Tibial nerve (tissue), 4 donors: ENCODE measurements at regions not wholly inside any gene's neighbourhood (a gene's known extent, or its start where the extent isn't known, plus 50 kb on each side); places are given as distances from the start of the nearest gene placed in this dataset.

Source experiments
- DNase-seq, 2 donors: peaks; one replicate each; pipeline ENCODE4 v3.0.0-alpha.2; 2019; ENCODE audit warnings: low spot score in 2 of 2
- H3K27ac ChIP-seq, 4 donors: fragments of 200-600 bp; sonication (generic) in 3 of 4; one replicate each; pipeline ENCODE4 v1.5.1; 2017 to 2019; ENCODE audit warnings: mild to moderate bottlenecking in 1 of 4
- H3K27me3 ChIP-seq, 2 donors: fragments of 200-600 bp; sonication (generic) in 1 of 2; one replicate each; pipeline versions ENCODE4 v1.5.1 to v1.6.0; 2017 to 2019
- H3K36me3 ChIP-seq, 3 donors: fragments of 200-600 bp; sonication (generic); one replicate each; pipeline ENCODE4 v1.5.1; 2018 to 2019
- H3K4me1 ChIP-seq, 4 donors: fragments of 200-600 bp; sonication (generic) in 3 of 4; one replicate each; pipeline ENCODE4 v1.5.1; 2017 to 2019
- H3K4me3 ChIP-seq, 4 donors: fragments of 200-600 bp; sonication (generic) in 3 of 4; one replicate each; pipeline ENCODE4 v1.5.1; 2017 to 2019; ENCODE audit warnings: mild to moderate bottlenecking in 1 of 4, moderate library complexity in 1 of 4
- H3K9me3 ChIP-seq, 4 donors: fragments of 200-600 bp; sonication (generic) in 3 of 4; one replicate each; pipeline ENCODE4 v1.5.1; 2017 to 2019
- EP300 ChIP-seq, 2 donors: sonication (generic); formaldehyde crosslinking; IDR thresholded peaks; one replicate each; pipeline ENCODE4 v1.6.1; 2017; ENCODE audit warnings: antibody characterized with exemption in 2 of 2, mild to moderate bottlenecking in 1 of 2
- POLR2A ChIP-seq, 2 donors: fragments of 450-650 bp; IDR thresholded peaks; one replicate each; pipeline ENCODE4 v1.6.1; 2017; ENCODE audit warnings: antibody characterized with exemption in 2 of 2, mild to moderate bottlenecking in 2 of 2, moderate library complexity in 2 of 2
- WGBS, 2 donors: methylation state at CpG; one replicate each; pipeline ENCODE4 v1.1.5; 2018; 5-methylcytosine and 5-hydroxymethylcytosine counted together
- TF ChIP-seq, protein P1 (sequence below), 5 experiments: fragments of 200-600 bp in 3 of 5; fragments of 450-650 bp in 2 of 5; sonication (generic) in 3 of 5; IDR thresholded peaks; one replicate each; pipeline ENCODE4 v1.5.1; 2016 to 2019; ENCODE audit warnings: antibody characterized with exemption in 5 of 5, mild to moderate bottlenecking in 3 of 5, moderate library complexity in 2 of 5

DNA sequence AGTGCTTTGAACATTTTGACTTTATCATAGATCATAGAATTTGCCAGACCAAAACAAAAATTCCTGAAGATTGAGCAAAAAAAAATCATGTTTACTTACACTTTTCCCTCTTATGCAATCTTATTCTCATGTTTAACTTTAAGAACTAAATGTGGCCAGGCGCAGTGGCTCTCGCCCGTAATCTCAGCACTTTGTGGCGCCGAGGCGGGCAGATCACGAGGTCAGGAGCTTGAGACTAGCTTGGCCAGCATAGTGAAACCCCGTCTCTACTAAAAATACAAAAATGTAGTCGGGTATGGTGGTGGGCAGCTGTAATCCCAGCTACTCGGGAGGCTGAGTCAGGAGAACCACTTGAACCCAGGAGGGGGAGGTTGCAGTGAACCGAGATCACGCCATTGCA is 227.9 kb upstream of the KYNU start:
- no peaks in the 10 kb centered on the region for H3K27me3 ChIP-seq
- WGBS, 2 donors = 94 to 95% methylated on average over 12 of the region's 12 CpGs
- H3K4me1 ChIP-seq = no peaks in the 10 kb centered on the region
- no peak for TF ChIP-seq POLR2A (IDR thresholded peaks at IDR 0.05)
- no peak for TF ChIP-seq EP300 (IDR thresholded peaks at IDR 0.05)
- TF ChIP-seq, protein P1, sequence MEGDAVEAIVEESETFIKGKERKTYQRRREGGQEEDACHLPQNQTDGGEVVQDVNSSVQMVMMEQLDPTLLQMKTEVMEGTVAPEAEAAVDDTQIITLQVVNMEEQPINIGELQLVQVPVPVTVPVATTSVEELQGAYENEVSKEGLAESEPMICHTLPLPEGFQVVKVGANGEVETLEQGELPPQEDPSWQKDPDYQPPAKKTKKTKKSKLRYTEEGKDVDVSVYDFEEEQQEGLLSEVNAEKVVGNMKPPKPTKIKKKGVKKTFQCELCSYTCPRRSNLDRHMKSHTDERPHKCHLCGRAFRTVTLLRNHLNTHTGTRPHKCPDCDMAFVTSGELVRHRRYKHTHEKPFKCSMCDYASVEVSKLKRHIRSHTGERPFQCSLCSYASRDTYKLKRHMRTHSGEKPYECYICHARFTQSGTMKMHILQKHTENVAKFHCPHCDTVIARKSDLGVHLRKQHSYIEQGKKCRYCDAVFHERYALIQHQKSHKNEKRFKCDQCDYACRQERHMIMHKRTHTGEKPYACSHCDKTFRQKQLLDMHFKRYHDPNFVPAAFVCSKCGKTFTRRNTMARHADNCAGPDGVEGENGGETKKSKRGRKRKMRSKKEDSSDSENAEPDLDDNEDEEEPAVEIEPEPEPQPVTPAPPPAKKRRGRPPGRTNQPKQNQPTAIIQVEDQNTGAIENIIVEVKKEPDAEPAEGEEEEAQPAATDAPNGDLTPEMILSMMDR (IDR thresholded peaks at IDR 0.05) = no peak
- no peak overlapping the region for H3K4me3 ChIP-seq
- H3K36me3 ChIP-seq = no peaks in the 10 kb centered on the region
- no peak for DNase-seq
- H3K27ac ChIP-seq = no peak overlapping the region
- peaks cover 0 to 10% (median 2%) of the 10 kb centered on the region in 4 donors for H3K9me3 ChIP-seq

DNA sequence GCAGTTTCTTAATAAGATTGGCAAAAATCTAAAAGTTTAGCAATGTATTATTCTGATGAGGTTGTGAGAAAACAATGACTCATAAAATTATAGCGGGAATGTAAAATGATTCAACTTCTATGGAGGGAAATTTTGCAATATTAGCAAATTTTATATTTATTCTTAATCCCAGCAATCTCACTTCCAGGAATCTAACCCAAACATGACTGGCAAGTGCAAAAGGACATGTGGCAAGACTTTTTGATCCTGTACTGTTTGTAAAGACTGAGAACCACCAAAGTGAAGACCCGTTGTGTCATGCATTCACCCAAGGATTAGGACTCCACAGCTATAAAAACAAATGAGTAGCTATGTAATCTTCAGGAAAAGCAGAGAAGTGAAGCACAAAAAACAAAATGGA is 234.8 kb upstream of the KYNU start:
- H3K9me3 ChIP-seq = peaks cover 0 to 9% (median 0%) of the 10 kb centered on the region in 4 donors
- H3K4me3 ChIP-seq = no peak overlapping the region
- H3K27me3 ChIP-seq = no peaks in the 10 kb centered on the region
- no peak overlapping the region for H3K27ac ChIP-seq
- H3K4me1 ChIP-seq = no peaks in the 10 kb centered on the region
- no peak for DNase-seq
- 90 to 91% methylated on average over 2 of the region's 2 CpGs for WGBS, 2 donors
- H3K36me3 ChIP-seq = no peaks in the 10 kb centered on the region
- TF ChIP-seq EP300 (IDR thresholded peaks at IDR 0.05) = no peak
- no peak for TF ChIP-seq POLR2A (IDR thresholded peaks at IDR 0.05)
- TF ChIP-seq, protein P1 (IDR thresholded peaks at IDR 0.05) = no peak

DNA sequence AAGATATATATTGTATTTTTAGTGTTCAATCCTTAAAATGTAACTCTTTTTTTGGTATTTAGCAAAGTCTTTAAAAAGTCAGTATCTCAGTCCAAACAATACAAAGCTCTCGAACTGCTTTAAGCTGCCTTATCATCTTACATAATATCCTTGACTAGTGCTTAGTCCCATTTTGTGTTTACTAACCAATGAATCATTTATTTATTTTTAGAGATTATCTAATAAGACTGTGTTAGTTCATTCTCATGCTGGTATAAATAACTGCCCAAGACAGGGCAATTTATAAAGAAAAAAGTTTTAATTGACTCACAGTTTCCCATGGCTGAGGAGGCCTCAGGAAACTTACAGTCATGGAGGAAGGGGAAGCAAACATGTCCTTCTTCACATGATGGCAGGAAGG is 248.3 kb upstream of the KYNU start:
- 70 to 73% methylated on average over 1 of the region's 1 CpG for whole genome bisulfite sequencing, 2 donors
- no peaks in the 10 kb centered on the region for H3K9me3 ChIP-seq
- no peak overlapping the region for H3K4me3 ChIP-seq
- TF ChIP-seq POLR2A (IDR thresholded peaks at IDR 0.05) (no peak), EP300 (IDR thresholded peaks at IDR 0.05) (no peak)
- TF ChIP-seq, protein P1 (IDR thresholded peaks at IDR 0.05) = no peak
- no peaks in the 10 kb centered on the region for H3K27me3 ChIP-seq
- no peak overlapping the region for H3K27ac ChIP-seq
- no peaks in the 10 kb centered on the region for H3K4me1 ChIP-seq
- DNase-seq = no peak
- H3K36me3 ChIP-seq = no peaks in the 10 kb centered on the region

DNA sequence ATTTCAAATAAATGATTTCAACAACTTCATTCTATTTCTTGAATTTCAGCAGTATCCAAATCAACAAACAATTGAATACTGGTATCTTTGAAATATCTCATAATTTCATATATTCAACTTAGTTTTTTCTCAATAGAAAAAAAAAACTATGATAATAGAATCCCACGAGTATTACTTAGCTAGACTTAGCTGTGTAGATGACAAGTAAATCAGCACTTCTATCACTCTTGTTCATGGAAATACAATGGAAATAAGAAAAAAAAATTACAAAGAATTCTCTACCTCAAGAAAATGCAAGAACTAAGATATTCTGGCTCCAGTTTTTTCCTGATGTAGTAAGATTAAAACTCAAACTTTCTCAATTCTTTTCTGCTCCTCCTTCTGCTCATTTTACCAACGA is 256.2 kb upstream of the KYNU start:
- Histone ChIP-seq H3K27ac (no peak overlapping the region), H3K4me1 (no peaks in the 10 kb centered on the region), H3K27me3 (no peaks in the 10 kb centered on the region), H3K4me3 (no peak overlapping the region), H3K36me3 (no peaks in the 10 kb centered on the region), H3K9me3 (no peaks in the 10 kb centered on the region)
- no peak for TF ChIP-seq POLR2A (IDR thresholded peaks at IDR 0.05)
- TF ChIP-seq, protein P1 (IDR thresholded peaks at IDR 0.05) = no peak
- TF ChIP-seq EP300 (IDR thresholded peaks at IDR 0.05) = no peak
- DNase-seq = no peak
- WGBS, 2 donors = 74 to 80% methylated on average over 2 of the region's 2 CpGs

DNA sequence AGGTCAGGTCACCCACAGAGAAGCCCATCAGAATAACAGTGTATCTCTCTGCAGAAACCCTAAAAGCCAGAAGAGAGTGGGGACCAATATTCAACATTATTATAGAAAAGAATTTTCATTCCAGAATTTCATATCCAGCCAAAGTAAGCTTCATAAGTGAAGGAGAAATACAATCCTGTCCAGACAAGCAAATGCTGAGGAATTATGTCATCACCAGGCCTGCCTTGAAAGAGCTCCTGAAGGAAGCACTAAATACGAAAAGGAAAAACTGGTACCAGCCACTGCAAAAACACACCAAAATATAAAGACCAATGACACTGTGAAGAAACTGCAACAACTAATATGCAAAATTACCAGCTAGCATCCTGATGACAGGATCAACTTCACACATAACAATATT is 260.0 kb upstream of the KYNU start:
- H3K4me3 ChIP-seq = no peak overlapping the region
- no peak overlapping the region for H3K27ac ChIP-seq
- no peak for DNase-seq
- H3K27me3 ChIP-seq = no peaks in the 10 kb centered on the region
- TF ChIP-seq, protein P1 (IDR thresholded peaks at IDR 0.05) = no peak
- TF ChIP-seq EP300 (IDR thresholded peaks at IDR 0.05) (no peak), POLR2A (IDR thresholded peaks at IDR 0.05) (no peak)
- WGBS, 2 donors = 72 to 82% methylated on average over 1 of the region's 1 CpG
- no peaks in the 10 kb centered on the region for H3K36me3 ChIP-seq
- H3K9me3 ChIP-seq = no peaks in the 10 kb centered on the region
- no peaks in the 10 kb centered on the region for H3K4me1 ChIP-seq
